Fibroblast of the conjunctiva (primary cell): ENCODE measurements at regions not wholly inside any gene's neighbourhood (a gene's known extent, or its start where the extent isn't known, plus 50 kb on each side); places are given as distances from the start of the nearest gene placed in this dataset.

Source experiments
- DNase-seq: peaks from one replicate; pipeline ENCODE4 v3.0.0-alpha.2; 2010; ENCODE audit warnings: low read depth

- DNase-seq = no peak
Observed at GRCh38 chr4:57689693-57690205, 579.6 kb upstream of the IGFBP7 start.

GRCh38 chr4:57682275-57682674 is 572.1 kb upstream of the IGFBP7 start:
- no peak for DNase-seq

- no peak for DNase-seq
Observed at GRCh38 chr4:57679969-57680368, 569.8 kb upstream of the IGFBP7 start.

- DNase-seq = no peak
Observed at GRCh38 chr4:57676394-57676793, 566.2 kb upstream of the IGFBP7 start.

- DNase-seq = no peak
Observed at GRCh38 chr4:57672846-57673433, 562.8 kb upstream of the IGFBP7 start.

- no peak for DNase-seq
Observed at GRCh38 chr4:57668621-57669020, 558.4 kb upstream of the IGFBP7 start.

- no peak for DNase-seq
Observed at GRCh38 chr4:57665806-57666205, 555.6 kb upstream of the IGFBP7 start.

- no peak for DNase-seq
Observed at GRCh38 chr4:57661517-57662090, 551.4 kb upstream of the IGFBP7 start.

GRCh38 chr4:57658673-57659072 is 548.5 kb upstream of the IGFBP7 start:
- DNase-seq = no peak

- no peak for DNase-seq
Observed at GRCh38 chr4:57658188-57658587, 548.0 kb upstream of the IGFBP7 start.

- no peak for DNase-seq
Observed at GRCh38 chr4:57655342-57655741, 545.2 kb upstream of the IGFBP7 start.

- DNase-seq = no peak
Observed at GRCh38 chr4:57652779-57653178, 542.6 kb upstream of the IGFBP7 start.

- no peak for DNase-seq
Observed at GRCh38 chr4:57640391-57641100, 530.4 kb upstream of the IGFBP7 start.

- DNase-seq = no peak
Observed at GRCh38 chr4:57639561-57640382, 529.6 kb upstream of the IGFBP7 start.

GRCh38 chr4:57635910-57636309 is 525.7 kb upstream of the IGFBP7 start:
- DNase-seq = no peak

GRCh38 chr4:57633212-57633859 is 523.2 kb upstream of the IGFBP7 start:
- DNase-seq = no peak

GRCh38 chr4:57632564-57632963 is 522.4 kb upstream of the IGFBP7 start:
- no peak for DNase-seq

GRCh38 chr4:57631147-57631546 is 521.0 kb upstream of the IGFBP7 start:
- DNase-seq = no peak

- DNase-seq = no peak
Observed at GRCh38 chr4:57628004-57628403, 517.8 kb upstream of the IGFBP7 start.

- no peak for DNase-seq
Observed at GRCh38 chr4:57614257-57614932, 504.2 kb upstream of the IGFBP7 start.

GRCh38 chr4:57612279-57612678 is 502.1 kb upstream of the IGFBP7 start:
- no peak for DNase-seq
